Esophagus mucosa (tissue), 1 donor: ENCODE measurements at regions not wholly inside any gene's neighbourhood (a gene's known extent, or its start where the extent isn't known, plus 50 kb on each side); places are given as distances from the start of the nearest gene placed in this dataset.

ENCODE experiments used
- ATAC-seq: fragments of 200-7000 bp; cut with Tn5 transposase; one replicate; pipeline ENCODE4 v1.9.1; 2020
- donor health status: DM: yes; HTN: yes; CAD: no.

- no peak for ATAC-seq
Measured at GRCh38 chr4:119823045-119823444, 194.4 kb upstream of the PDE5A start.

GRCh38 chr4:119816473-119816872 lies 187.9 kb upstream of the PDE5A start:
- no peak for ATAC-seq

- no peak for ATAC-seq
Measured at GRCh38 chr4:119810001-119810400, 181.4 kb upstream of the PDE5A start.

- ATAC-seq, result no peak
Measured at GRCh38 chr4:119804404-119804803, 175.8 kb upstream of the PDE5A start.

GRCh38 chr4:119797238-119797894 lies 168.8 kb upstream of the PDE5A start:
- ATAC-seq, result no peak

GRCh38 chr4:119795986-119796578 lies 167.5 kb upstream of the PDE5A start:
- ATAC-seq, result no peak

- peak; percentile 49 for ATAC-seq
Measured at GRCh38 chr4:119794681-119795080, 166.1 kb upstream of the PDE5A start.

DNA sequence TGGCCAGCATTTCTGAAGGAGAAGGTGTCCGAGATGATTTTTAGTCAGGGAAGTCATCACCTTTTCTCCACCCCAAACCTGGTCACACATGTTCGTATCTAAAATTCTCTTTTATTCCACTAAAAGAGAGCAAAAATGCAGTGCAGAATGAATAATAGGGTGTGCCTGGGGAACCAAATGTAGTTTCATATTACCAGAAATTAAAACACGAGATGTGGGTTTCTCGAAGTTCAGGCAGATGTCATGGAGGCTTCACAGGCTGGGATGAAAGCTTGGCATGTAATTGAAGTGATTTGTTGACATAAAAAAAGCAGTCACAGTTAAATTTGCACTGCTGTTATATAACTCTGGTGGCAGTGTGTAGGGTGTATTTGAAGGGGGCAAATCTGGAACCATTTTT lies 165.5 kb upstream of the PDE5A start:
- ATAC-seq, result no peak

GRCh38 chr4:119788349-119789266 lies 160.0 kb upstream of the PDE5A start:
- ATAC-seq, result no peak

- no peak for ATAC-seq
Measured at GRCh38 chr4:119785963-119786362, 157.4 kb upstream of the PDE5A start.

- ATAC-seq, result no peak
Measured at GRCh38 chr4:119783189-119783983, 154.8 kb upstream of the PDE5A start.

DNA sequence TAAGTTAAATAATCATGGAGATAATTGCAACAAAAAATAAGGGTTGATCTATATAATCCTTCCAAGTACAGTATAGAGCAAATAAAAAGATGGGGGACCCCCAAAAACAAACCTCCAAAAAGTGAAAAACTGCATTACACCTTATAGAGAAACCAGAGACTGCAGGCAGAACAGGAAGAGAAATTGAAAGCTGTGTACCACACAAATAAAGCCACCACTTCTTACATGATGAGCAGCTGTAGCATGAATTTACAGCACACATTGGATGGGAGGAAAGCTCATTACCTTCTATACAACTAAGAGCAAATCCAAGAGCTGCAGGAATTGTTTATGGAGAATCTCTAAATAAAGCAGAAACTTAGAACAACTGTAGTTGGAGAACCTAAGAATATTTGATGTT lies 152.4 kb upstream of the PDE5A start:
- no peak for ATAC-seq

GRCh38 chr4:119774840-119775239 lies 146.2 kb upstream of the PDE5A start:
- no peak for ATAC-seq

DNA sequence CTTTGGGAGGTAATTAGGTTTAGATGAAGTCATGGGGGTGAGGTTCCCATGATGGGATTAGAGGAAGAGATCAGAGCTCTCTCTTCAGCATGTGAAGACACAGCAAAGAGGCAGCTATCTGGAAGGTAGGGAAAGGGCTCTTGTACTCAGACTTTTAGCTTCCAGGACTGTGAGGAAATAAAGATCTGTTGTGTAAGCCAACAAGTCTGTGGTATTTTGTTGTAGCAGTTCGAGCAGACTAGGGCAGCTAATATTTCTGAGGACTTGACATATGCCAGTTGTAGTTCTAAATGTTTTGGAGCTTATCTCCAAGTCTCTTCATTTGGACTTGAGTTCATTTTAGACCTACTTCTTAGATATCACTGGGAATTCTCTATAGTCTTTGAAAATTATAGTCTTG lies 137.3 kb upstream of the PDE5A start:
- ATAC-seq, result no peak

DNA sequence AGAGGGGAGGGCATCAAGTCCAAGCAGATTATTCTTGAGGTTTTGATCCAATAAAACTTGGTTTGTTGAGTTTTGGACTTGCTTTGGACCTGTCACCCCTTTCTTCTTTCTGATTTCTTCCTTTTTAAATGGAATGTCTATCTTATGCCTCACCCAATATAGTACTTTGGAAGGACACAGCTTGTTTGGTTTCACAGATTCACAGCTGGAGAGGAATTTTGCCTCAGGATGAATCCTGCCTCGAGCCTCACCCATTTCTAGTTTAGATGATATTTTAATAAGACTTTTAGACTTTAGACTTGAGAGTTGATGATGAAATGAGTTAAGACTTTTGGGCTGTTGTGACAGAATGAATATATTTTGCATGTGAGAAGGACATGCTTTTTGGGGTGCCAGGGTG lies 136.9 kb upstream of the PDE5A start:
- ATAC-seq, result no peak

DNA sequence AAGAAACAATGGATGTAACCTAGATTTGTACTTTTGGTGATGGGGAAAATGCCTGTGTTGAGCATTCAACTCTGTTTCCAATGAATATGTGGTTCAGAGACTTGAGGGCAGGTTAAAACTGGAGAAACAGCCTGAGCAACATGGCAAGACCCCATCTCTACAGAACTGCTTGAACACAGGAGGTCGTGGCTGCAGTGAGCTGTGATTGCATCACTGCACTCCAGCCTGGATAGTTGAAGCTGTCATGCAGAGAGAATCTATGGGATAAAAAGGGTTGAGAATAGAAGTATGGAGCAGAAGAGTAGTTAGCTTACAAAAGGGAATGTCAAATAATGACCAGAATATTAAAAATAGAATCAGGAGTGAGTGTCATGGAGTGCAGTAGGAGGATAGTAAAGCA lies 134.8 kb upstream of the PDE5A start:
- no peak for ATAC-seq

DNA sequence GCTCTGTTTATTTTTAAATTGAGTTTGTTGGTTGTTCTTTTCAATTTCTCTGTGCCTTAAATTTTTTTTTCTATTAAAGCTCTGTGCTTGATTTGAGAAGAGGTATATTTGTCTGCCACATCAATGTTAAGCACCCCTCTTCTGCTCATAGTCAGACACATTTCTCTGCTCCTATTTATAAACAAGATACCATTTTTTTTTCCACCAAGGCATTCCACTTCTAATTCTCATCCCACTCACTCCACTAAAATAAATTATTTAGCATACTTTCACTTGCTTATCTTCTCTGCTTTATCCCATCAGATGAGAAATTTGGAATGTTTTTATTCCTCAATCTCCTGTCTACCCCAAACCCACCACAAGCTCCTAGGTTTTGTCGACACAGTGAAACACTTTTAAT lies 127.0 kb upstream of the PDE5A start:
- ATAC-seq, result no peak

DNA sequence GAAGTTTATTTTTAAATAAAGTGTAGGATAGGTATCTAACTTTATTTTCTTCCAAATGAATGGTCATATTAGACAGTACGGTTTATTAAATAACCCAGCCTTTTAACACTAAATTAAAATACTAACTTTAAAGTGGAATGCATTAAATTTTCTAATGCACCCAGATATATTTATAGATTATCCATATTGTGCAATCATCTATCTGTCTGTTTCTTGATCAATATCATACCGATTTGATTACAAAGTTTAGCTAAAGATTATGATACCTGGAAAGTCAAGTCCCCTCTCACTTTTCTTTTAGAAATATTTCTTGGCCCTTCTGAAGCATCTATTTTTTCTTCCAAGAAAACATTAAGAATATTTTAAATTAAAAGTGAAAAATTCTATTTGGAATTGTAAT lies 124.3 kb upstream of the PDE5A start:
- ATAC-seq, result no peak

DNA sequence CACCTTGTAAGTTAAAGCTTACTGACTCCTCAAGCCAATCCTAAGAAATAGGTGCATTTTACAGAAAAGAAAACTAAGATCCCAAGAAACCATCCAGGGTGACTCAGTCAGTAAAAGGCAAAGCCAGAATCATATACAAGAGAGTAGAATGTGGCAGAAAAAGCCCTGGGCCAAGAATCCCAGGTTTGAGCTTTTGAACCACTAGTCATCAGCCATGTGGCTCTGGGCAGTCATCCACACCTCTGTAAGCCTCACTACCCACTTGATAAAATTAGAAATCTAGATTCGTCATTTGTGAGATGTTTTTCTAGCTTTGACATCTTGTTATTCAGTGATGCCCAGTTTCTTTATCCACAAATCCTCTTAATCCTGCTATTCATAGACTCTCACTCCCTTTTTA lies 122.2 kb upstream of the PDE5A start:
- ATAC-seq, result no peak

GRCh38 chr4:119750048-119750447 lies 121.4 kb upstream of the PDE5A start:
- no peak for ATAC-seq

- no peak for ATAC-seq
Measured at GRCh38 chr4:119748853-119749252, 120.2 kb upstream of the PDE5A start.

GRCh38 chr4:119746951-119747350 lies 118.3 kb upstream of the PDE5A start:
- no peak for ATAC-seq

DNA sequence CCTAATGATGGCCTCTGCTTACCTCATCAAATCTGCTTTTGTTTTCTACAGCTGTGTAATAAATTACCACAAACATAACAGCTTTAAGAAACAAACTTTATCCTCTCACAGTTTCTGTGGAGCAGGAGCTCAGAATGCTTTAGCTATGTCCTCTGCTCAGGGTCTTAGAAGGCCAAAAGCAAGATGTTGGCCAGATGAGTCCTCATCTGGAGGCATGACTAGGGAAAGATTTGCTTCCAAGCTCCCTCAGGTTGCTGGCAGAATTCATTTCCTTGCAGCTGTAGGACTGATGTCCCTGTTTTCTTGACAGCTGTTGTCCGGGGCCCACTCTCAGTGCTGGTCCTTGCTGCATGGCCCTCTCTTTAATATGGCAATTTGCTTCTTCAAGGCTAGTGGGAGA lies 116.7 kb upstream of the PDE5A start:
- no peak for ATAC-seq
